K562 (cell line): ENCODE measurements at regions not wholly inside any gene's neighbourhood (a gene's known extent, or its start where the extent isn't known, plus 50 kb on each side); places are given as distances from the start of the nearest gene placed in this dataset.

Experiments used
- ATAC-seq: fragments of 200-7000 bp; cut with Tn5 transposase; 3 replicates; pipeline ENCODE4 v1.9.1; 2020; ENCODE audit warnings: moderate library complexity
- BruUV-seq: library from RNA; stranded (reverse); fragments of 400-500 nt; replicated peaks from 2 replicates; lab custom pipeline; 2021; lab: Mats Ljungman, UMichigan
- CTCF ChIA-PET: fragments of 300-600 bp; formaldehyde crosslinking; extraction: SDS; loops from one replicate; lab custom pipeline; 2021; ENCODE audit warnings: low intra/inter-chr PET ratio; lab: Yijun Ruan, JAX
- POLR2A ChIA-PET: fragments of 300-600, 350-650 bp; sonication (Branson Sonifier 250); formaldehyde crosslinking; extraction: SDS; loops from one replicate; lab custom pipeline; 2021; ENCODE audit warnings: antibody characterized with exemption, inconsistent platforms; lab: Yijun Ruan, JAX
- DNase-seq, 4 experiments: peaks; one replicate each; pipeline versions ENCODE4 v3.0.0 to v3.0.0-alpha.2; 2011 to 2018; ENCODE audit warnings: low spot score in 3 of 4, mixed read lengths in 3 of 4; ENCODE audit errors: extremely low read depth in 1 of 4
- FAIRE-seq: peaks from 2 replicates; lab custom pipeline; 2011; peaks lifted over from hg19 to GRCh38; lab: Jason Lieb, UNC
- H2AFZ ChIP-seq: 2 replicates; pipeline ENCODE4 v1.6.0; 2011; ENCODE audit warnings: low read depth, low read length, control low read depth, inconsistent platforms
- H3K27ac ChIP-seq: fragments of 200-600 bp; 3 replicates; pipeline ENCODE4 v1.8.0; 2011; ENCODE audit warnings: low read depth, mild to moderate bottlenecking, control low read depth, inconsistent platforms, low read length, moderate library complexity, mixed read lengths; ENCODE audit errors: extremely low read depth
- H3K27me3 ChIP-seq, 2 experiments: fragments of 300-600 bp in 1 of 2; 2 replicates in 1 of 2; 3 replicates in 1 of 2; pipeline versions ENCODE4 v1.6.0 to v1.8.0; 2011; ENCODE audit warnings: inconsistent platforms in 2 of 2, low read length in 2 of 2, mild to moderate bottlenecking in 1 of 2, mixed read lengths in 1 of 2, moderate library complexity in 1 of 2; ENCODE audit not compliant: control insufficient read depth in 2 of 2, insufficient read depth in 2 of 2
- H3K36me3 ChIP-seq: fragments of 300-600 bp; 3 replicates; pipeline ENCODE4 v1.8.0; 2011; ENCODE audit warnings: mild to moderate bottlenecking, low read length, inconsistent platforms; ENCODE audit not compliant: control insufficient read depth, insufficient read depth
- H3K4me1 ChIP-seq, 2 experiments: fragments of 200-600 bp in 1 of 2; replicated peaks in 1 of 2; 2 replicates in 1 of 2; 3 replicates in 1 of 2; pipeline versions ENCODE4 v1.5.1 to v1.8.0; 2011; ENCODE audit warnings: inconsistent platforms in 2 of 2, low read length in 2 of 2, mild to moderate bottlenecking in 1 of 2, mixed read lengths in 1 of 2, moderate library complexity in 1 of 2; ENCODE audit not compliant: control insufficient read depth in 2 of 2, insufficient read depth in 2 of 2
- H3K4me2 ChIP-seq: 2 replicates; pipeline ENCODE4 v1.6.1; 2011; ENCODE audit warnings: low read length, control low read depth, inconsistent platforms, mixed read lengths; ENCODE audit not compliant: insufficient read depth
- H3K4me3 ChIP-seq: fragments of 200-600 bp; sonication (generic), shearing (Covaris generic); 2 replicates; pipeline ENCODE4 v1.5.1; 2016; ENCODE audit warnings: control low read depth, inconsistent platforms
- H3K79me2 ChIP-seq: fragments of 200-600 bp; 3 replicates; pipeline ENCODE4 v1.8.0; 2011; ENCODE audit warnings: low read length, inconsistent platforms; ENCODE audit not compliant: control insufficient read depth, insufficient read depth
- H3K9ac ChIP-seq, 2 experiments: 2 replicates each; pipeline versions ENCODE4 v1.6.0 to v1.6.1; 2011; ENCODE audit warnings: low read depth in 2 of 2, low read length in 2 of 2, control low read depth in 1 of 2, inconsistent platforms in 1 of 2, mild to moderate bottlenecking in 1 of 2, mixed read lengths in 1 of 2; ENCODE audit not compliant: insufficient read depth in 1 of 2
- H3K9me1 ChIP-seq: one replicate; pipeline ENCODE4 v1.6.0; 2011; ENCODE audit warnings: inconsistent platforms, mild to moderate bottlenecking, low read length, moderate library complexity; ENCODE audit not compliant: control insufficient read depth, insufficient read depth
- H3K9me3 ChIP-seq: replicated peaks from 2 replicates; pipeline ENCODE4 v1.5.1; 2011; ENCODE audit warnings: low read depth, low read length, inconsistent platforms; ENCODE audit not compliant: control insufficient read depth, insufficient read depth
- H4K20me1 ChIP-seq: replicated peaks from 2 replicates; pipeline ENCODE4 v1.6.1; 2011; ENCODE audit warnings: low read length, inconsistent platforms, mixed read lengths; ENCODE audit not compliant: control insufficient read depth, insufficient read depth
- ARHGAP35 ChIP-seq: fragments of 450-650 bp; IDR thresholded peaks from 2 replicates; pipeline ENCODE4 v1.6.1; 2018; ENCODE audit not compliant: partially characterized antibody
- CREB1 ChIP-seq, 2 experiments: sonication (generic) in 1 of 2; formaldehyde crosslinking in 1 of 2; IDR thresholded peaks; 2 replicates each; pipeline versions ENCODE4 v1.6.1 to v1.8.0; 2012 to 2022; ENCODE audit warnings: inconsistent platforms in 1 of 2, mild to moderate bottlenecking in 1 of 2, missing genetic modification reagents in 1 of 2, moderate library complexity in 1 of 2
- DIDO1 ChIP-seq: fragments of 450-650 bp; IDR thresholded peaks from 2 replicates; pipeline ENCODE4 v1.6.1; 2016; ENCODE audit warnings: low read depth, missing biosample characterization, missing genetic modification characterization
- ELF4 ChIP-seq: fragments of 450-650 bp; formaldehyde crosslinking; IDR thresholded peaks from 2 replicates; pipeline ENCODE4 v1.4.0; 2022; ENCODE audit warnings: missing genetic modification characterization
- GABPA ChIP-seq: fragments of 200-800 bp; sonication (Bioruptor generic); conservative IDR thresholded peaks from 2 replicates; pipeline ENCODE4 v1.6.1; 2016; ENCODE audit warnings: low read depth, missing genetic modification characterization, missing compliant biosample characterization
- GATAD2A ChIP-seq: fragments of 450-650 bp; IDR thresholded peaks from 2 replicates; pipeline ENCODE4 v1.6.1; 2017
- GTF2E2 ChIP-seq: fragments of 200-800 bp; sonication (Bioruptor generic); IDR thresholded peaks from 2 replicates; pipeline ENCODE4 v1.6.1; 2016; ENCODE audit warnings: missing genetic modification characterization, missing compliant biosample characterization
- HMG20B ChIP-seq: fragments of 250-450 bp; sonication (Bioruptor Pico); IDR thresholded peaks from 2 replicates; pipeline ENCODE4 v1.5.0; 2021; ENCODE audit warnings: mild to moderate bottlenecking
- MEF2D ChIP-seq: conservative IDR thresholded peaks from 2 replicates; pipeline ENCODE4 v1.6.1; 2016; ENCODE audit warnings: low read depth, missing genetic modification characterization, missing compliant biosample characterization
- MEIS2 ChIP-seq: fragments of 450-650 bp; IDR thresholded peaks from 2 replicates; pipeline ENCODE4 v1.6.1; 2014; ENCODE audit warnings: mild to moderate bottlenecking; ENCODE audit not compliant: partially characterized antibody
- SMARCB1 ChIP-seq: IDR thresholded peaks from 2 replicates; pipeline ENCODE4 v1.6.1; 2011; ENCODE audit warnings: improper control_type of control experiment, low read depth; ENCODE audit not compliant: insufficient read length
- USF1 ChIP-seq: sonication (generic); formaldehyde crosslinking; IDR thresholded peaks from 2 replicates; pipeline ENCODE4 v1.9.0; 2022; ENCODE audit warnings: mild to moderate bottlenecking, missing genetic modification reagents
- ZNF277 ChIP-seq: fragments of 250-450 bp; sonication (Bioruptor Pico); IDR thresholded peaks from 2 replicates; pipeline ENCODE4 v1.8.0; 2022; ENCODE audit warnings: inconsistent platforms, mild to moderate bottlenecking, moderate library complexity, borderline replicate concordance
- ZNF398 ChIP-seq: fragments of 250-450 bp; sonication (Bioruptor Pico); IDR thresholded peaks from 2 replicates; pipeline ENCODE4 v1.8.0; 2021; ENCODE audit warnings: moderate library complexity, mild to moderate bottlenecking, inconsistent platforms
- ZNF764 ChIP-seq: fragments of 250-450 bp; sonication (Bioruptor Pico); IDR thresholded peaks from 2 replicates; pipeline ENCODE4 v1.4.0; 2020; ENCODE audit warnings: low read depth, mild to moderate bottlenecking, moderate library complexity
- ZZZ3 ChIP-seq: fragments of 450-650 bp; IDR thresholded peaks from 2 replicates; pipeline ENCODE4 v1.6.1; 2016; ENCODE audit warnings: antibody characterized with exemption, mild to moderate bottlenecking, moderate library complexity
- in situ Hi-C: fragments of 300-500 bp; cut with MboI; formaldehyde crosslinking; loops from 4 replicates; pipeline ENCODE4 v1.15.0; 2018; ENCODE audit warnings: inconsistent platforms, mixed read lengths
- intact Hi-C: fragments of 100-400 bp; cut with micrococcal nuclease; formaldehyde crosslinking; loops from 2 replicates; pipeline ENCODE4 v1.14.2; 2022

- CTCF ChIA-PET, result no interaction called here
- Histone ChIP-seq H2AFZ (no peak overlapping the region), H3K9ac (no peak overlapping the region), H3K79me2 (no peaks in the 10 kb centered on the region), H4K20me1 (no peaks in the 10 kb centered on the region), H3K4me2 (no peak overlapping the region), H3K9me3 (no peaks in the 10 kb centered on the region), H3K9me1 (no peaks in the 10 kb centered on the region), H3K27me3 (no peaks in the 10 kb centered on the region), H3K4me3 (no peak overlapping the region), H3K4me1 (no peaks in the 10 kb centered on the region), H3K36me3 (no peaks in the 10 kb centered on the region), H3K27ac (no peak overlapping the region)
- ATAC-seq (no peak), DNase-seq (no peak), FAIRE-seq (no peak)
- intact Hi-C loops, result loop anchor here (10.0 kb wide), 1 partner anchor 598 kb away; no protein-coding TSS in a partner anchor
- no TSS peak for BruUV-seq
- TF ChIP-seq GTF2E2 (no peak), CREB1 (IDR thresholded peaks at IDR 0.05) (no peak), CREB1 (CRISPR knock-in tag; IDR thresholded peaks at IDR 0.05) (no peak), ELF4 (CRISPR knock-in tag) (no peak), HMG20B (CRISPR knock-in tag) (no peak), MEIS2 (no peak), DIDO1 (tag) (no peak), GABPA (tag) (no peak), SMARCB1 (no peak), ZZZ3 (no peak), USF1 (CRISPR knock-in tag) (no peak), ZNF764 (no peak), ZNF277 (CRISPR knock-in tag) (no peak), ZNF398 (CRISPR knock-in tag) (no peak), GATAD2A (no peak), MEF2D (tag) (no peak), ARHGAP35 (no peak)
- POLR2A ChIA-PET, result no interaction called here
- in situ Hi-C loops, result loop anchor here (10.0 kb wide), 2 partner anchors 928 to 958 kb away; no protein-coding TSS in a partner anchor
These were observed 318.2 kb upstream of the CLINT1 start for GRCh38 chr5:158177146-158177545.
